GM18858 (cell line): ENCODE measurements at regions not wholly inside any gene's neighbourhood (a gene's known extent, or its start where the extent isn't known, plus 50 kb on each side); places are given as distances from the start of the nearest gene placed in this dataset.
"Not testable (repeated sequence)": the region's sequence is repeated elsewhere in the genome, so short reads cannot be mapped to it uniquely, and the experiment has no call there.

Experiments
- ATAC-seq: cut with Tn5 transposase; IDR thresholded peaks from one replicate; pipeline ENCODE4 v1.9.1; 2021; ENCODE audit not compliant: unreplicated experiment

- ATAC-seq = no peak
These were observed 52.2 kb upstream of the PRL start for GRCh38 chr6:22349051-22349450.

- ATAC-seq = no peak
These were observed 52.7 kb upstream of the PRL start for GRCh38 chr6:22349528-22349927.

- ATAC-seq = no peak
These were observed 53.3 kb upstream of the PRL start for GRCh38 chr6:22350109-22350508.

GRCh38 chr6:22353101-22353500 lies 56.3 kb upstream of the PRL start:
- no peak for ATAC-seq

GRCh38 chr6:22356362-22356940 lies 59.6 kb upstream of the PRL start:
- no peak for ATAC-seq

- ATAC-seq = peak; percentile 74
These were observed 60.9 kb upstream of the PRL start for GRCh38 chr6:22357724-22358189.

- no peak for ATAC-seq
These were observed 64.7 kb upstream of the PRL start for GRCh38 chr6:22361576-22361975.

- ATAC-seq = no peak
These were observed 65.5 kb upstream of the PRL start for GRCh38 chr6:22362361-22362760.

- no peak for ATAC-seq
These were observed 66.4 kb upstream of the PRL start for GRCh38 chr6:22363166-22363713.

GRCh38 chr6:22363714-22364239 lies 66.9 kb upstream of the PRL start:
- ATAC-seq = no peak

GRCh38 chr6:22364306-22364705 lies 67.5 kb upstream of the PRL start:
- ATAC-seq = no peak

- no peak for ATAC-seq
These were observed 69.4 kb upstream of the PRL start for GRCh38 chr6:22366214-22366613.

GRCh38 chr6:22367346-22367745 lies 70.5 kb upstream of the PRL start:
- no peak for ATAC-seq

- no peak for ATAC-seq
These were observed 72.0 kb upstream of the PRL start for GRCh38 chr6:22368794-22369193.

- ATAC-seq = peak; percentile 96
These were observed 76.1 kb upstream of the PRL start for GRCh38 chr6:22372922-22373321.

GRCh38 chr6:22374950-22375349 lies 78.1 kb upstream of the PRL start:
- ATAC-seq = not testable (repeated sequence)

- not testable (repeated sequence) for ATAC-seq
These were observed 79.5 kb upstream of the PRL start for GRCh38 chr6:22376293-22376692.

GRCh38 chr6:22378536-22378935 lies 81.7 kb upstream of the PRL start:
- not testable (repeated sequence) for ATAC-seq

GRCh38 chr6:22380236-22380635 lies 83.4 kb upstream of the PRL start:
- no peak for ATAC-seq

- ATAC-seq = no peak
These were observed 85.2 kb upstream of the PRL start for GRCh38 chr6:22381845-22382544.

- no peak for ATAC-seq
These were observed 86.2 kb upstream of the PRL start for GRCh38 chr6:22383016-22383415.

- no peak for ATAC-seq
These were observed 95.9 kb upstream of the PRL start for GRCh38 chr6:22392711-22393110.
